Brain microvascular endothelial cell (primary cell): ENCODE measurements at regions not wholly inside any gene's neighbourhood (a gene's known extent, or its start where the extent isn't known, plus 50 kb on each side); places are given as distances from the start of the nearest gene placed in this dataset.

Experiments
- DNase-seq: peaks from one replicate; pipeline ENCODE4 v3.0.0-alpha.2; 2020
- H3K27ac ChIP-seq: fragments of 250-450 bp; sonication (Bioruptor Pico); 2 replicates; pipeline ENCODE4 v1.5.1; 2020; ENCODE audit warnings: mild to moderate bottlenecking, moderate library complexity
- H3K27me3 ChIP-seq: fragments of 250-450 bp; sonication (Bioruptor Pico); replicated peaks from 2 replicates; pipeline ENCODE4 v1.5.1; 2020; ENCODE audit warnings: mild to moderate bottlenecking
- H3K36me3 ChIP-seq: fragments of 250-450 bp; sonication (Bioruptor Pico); replicated peaks from 2 replicates; pipeline ENCODE4 v1.5.1; 2020; ENCODE audit warnings: mild to moderate bottlenecking
- H3K4me3 ChIP-seq: 2 replicates; pipeline ENCODE4 v1.5.1; 2011; ENCODE audit warnings: low read depth, mild to moderate bottlenecking, control low read depth, low read length, moderate library complexity
- in situ Hi-C: cut with HindIII; loops from 2 replicates; pipeline ENCODE4 v1.10.0; 2017; ENCODE audit warnings: low sequenced_read_pairs, low pct_ligation_motif_present
- TF ChIP-seq, protein P1 (sequence below): IDR thresholded peaks from 2 replicates; pipeline ENCODE4 v1.5.1; 2011; ENCODE audit warnings: low read depth, mild to moderate bottlenecking, moderate library complexity, low read length, control low read depth, inconsistent platforms; ENCODE audit errors: missing control alignments

DNA sequence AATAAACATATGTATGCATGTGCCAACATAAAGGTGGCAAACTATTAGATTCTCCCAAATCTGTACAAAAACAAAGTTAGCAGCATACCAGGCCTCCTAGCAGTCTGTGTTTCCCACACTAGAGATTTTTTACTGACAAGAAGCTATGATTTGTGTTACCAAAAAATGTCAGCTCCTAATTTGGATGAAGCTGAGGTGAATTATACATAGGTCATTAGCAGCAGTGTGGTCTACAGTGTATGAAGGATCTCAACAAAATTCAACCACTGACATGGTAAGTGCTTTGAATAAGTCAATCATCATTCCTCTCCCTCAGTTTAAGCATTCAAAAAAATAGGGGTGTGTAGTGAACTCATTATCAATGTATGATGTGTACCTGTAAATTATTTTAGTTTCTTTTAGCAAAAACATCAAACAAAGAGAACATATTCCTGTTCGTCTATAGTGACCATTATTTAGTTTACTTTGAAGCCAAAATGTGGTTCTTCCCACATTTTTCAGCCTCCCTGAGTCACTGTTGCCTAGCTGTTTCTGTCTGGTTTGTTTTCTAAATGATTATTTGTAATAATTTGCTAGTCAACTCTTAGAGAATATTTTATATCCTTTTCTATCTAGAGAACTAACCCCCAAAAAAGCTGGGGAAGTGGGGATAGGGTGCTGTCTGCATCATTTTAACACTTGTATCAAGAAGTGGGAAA lies 52.1 kb upstream of the RGMB start:
- H3K27ac ChIP-seq = no peak overlapping the region
- in situ Hi-C loops = no loop called here
- no peaks in the 10 kb centered on the region for H3K27me3 ChIP-seq
- TF ChIP-seq, protein P1, sequence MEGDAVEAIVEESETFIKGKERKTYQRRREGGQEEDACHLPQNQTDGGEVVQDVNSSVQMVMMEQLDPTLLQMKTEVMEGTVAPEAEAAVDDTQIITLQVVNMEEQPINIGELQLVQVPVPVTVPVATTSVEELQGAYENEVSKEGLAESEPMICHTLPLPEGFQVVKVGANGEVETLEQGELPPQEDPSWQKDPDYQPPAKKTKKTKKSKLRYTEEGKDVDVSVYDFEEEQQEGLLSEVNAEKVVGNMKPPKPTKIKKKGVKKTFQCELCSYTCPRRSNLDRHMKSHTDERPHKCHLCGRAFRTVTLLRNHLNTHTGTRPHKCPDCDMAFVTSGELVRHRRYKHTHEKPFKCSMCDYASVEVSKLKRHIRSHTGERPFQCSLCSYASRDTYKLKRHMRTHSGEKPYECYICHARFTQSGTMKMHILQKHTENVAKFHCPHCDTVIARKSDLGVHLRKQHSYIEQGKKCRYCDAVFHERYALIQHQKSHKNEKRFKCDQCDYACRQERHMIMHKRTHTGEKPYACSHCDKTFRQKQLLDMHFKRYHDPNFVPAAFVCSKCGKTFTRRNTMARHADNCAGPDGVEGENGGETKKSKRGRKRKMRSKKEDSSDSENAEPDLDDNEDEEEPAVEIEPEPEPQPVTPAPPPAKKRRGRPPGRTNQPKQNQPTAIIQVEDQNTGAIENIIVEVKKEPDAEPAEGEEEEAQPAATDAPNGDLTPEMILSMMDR = no peak
- DNase-seq = peak; percentile 47
- H3K4me3 ChIP-seq = no peak overlapping the region
- no peaks in the 10 kb centered on the region for H3K36me3 ChIP-seq

DNA sequence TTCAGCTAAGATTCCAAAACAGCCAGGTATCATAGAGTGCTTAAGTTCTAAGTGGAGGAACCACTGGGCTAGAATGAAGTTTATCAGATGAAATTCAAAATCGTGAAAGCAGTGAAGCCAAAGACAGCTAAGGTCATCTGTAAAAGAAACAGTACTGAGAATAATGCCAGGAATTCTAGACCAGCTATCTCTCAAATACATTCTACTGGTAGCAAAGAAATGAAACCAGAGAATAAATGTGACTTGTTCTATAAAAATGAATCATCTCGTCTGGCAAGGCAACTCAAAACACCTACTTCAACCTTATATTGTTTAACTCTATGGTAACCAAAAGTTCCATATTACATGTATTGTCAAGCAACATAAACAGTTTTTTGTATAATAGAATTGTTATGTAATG lies 51.3 kb upstream of the RGMB start:
- no peak for DNase-seq
- TF ChIP-seq, protein P1 = no peak
- no peak overlapping the region for H3K4me3 ChIP-seq
- H3K27me3 ChIP-seq = no peaks in the 10 kb centered on the region
- in situ Hi-C loops = no loop called here
- H3K36me3 ChIP-seq = no peaks in the 10 kb centered on the region
- peak overlapping the region; percentile 9 for H3K27ac ChIP-seq

DNA sequence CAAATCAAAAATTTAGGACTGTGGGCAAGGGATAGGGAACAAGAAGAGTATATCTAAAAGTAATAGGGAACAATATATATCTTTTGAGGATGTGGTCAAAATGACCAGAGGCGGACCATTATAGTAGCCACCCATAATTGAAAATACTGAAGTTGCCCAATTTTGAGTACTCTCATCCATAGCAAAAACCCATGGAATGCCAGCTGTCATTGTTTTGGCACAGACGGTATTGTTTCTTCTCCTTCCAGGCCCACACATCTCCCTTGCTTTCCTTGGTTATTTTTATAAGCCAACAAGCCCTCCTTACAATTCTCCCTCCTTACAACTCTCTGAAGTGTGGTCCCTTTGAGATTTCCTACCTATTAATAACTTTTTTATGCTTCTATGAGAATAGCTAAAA lies 50.4 kb upstream of the RGMB start:
- H3K27me3 ChIP-seq = no peaks in the 10 kb centered on the region
- no peak overlapping the region for H3K27ac ChIP-seq
- H3K4me3 ChIP-seq = no peak overlapping the region
- H3K36me3 ChIP-seq = no peaks in the 10 kb centered on the region
- DNase-seq = no peak
- in situ Hi-C loops = no loop called here
- TF ChIP-seq, protein P1 = no peak
